Right lobe of liver (tissue), 6 donors: ENCODE measurements at regions not wholly inside any gene's neighbourhood (a gene's known extent, or its start where the extent isn't known, plus 50 kb on each side); places are given as distances from the start of the nearest gene placed in this dataset.
A peak's percentile ranks its signal among the peaks of the same experiment; 100 is the strongest.

Experiments used
- ATAC-seq, 4 donors: fragments of 200-7000 bp; cut with Tn5 transposase; one replicate each; pipeline ENCODE4 v1.9.1; 2020; ENCODE audit warnings: mild to moderate bottlenecking in 4 of 4, moderate library complexity in 4 of 4
- DNase-seq, 3 donors: peaks; one replicate each; pipeline ENCODE4 v3.0.0-alpha.2; 2020
- H3K27ac ChIP-seq, 3 donors: fragments of 200-600 bp; one replicate each; pipeline ENCODE4 v1.8.0; 2022
- H3K27me3 ChIP-seq, 2 donors: fragments of 200-600 bp; one replicate each; pipeline ENCODE4 v1.8.0; 2022
- H3K36me3 ChIP-seq, 4 donors: fragments of 200-600 bp; sonication (generic) in 1 of 4; one replicate each; pipeline versions ENCODE4 v1.5.1 to v1.8.0; 2017 to 2022; ENCODE audit warnings: control low read depth in 1 of 4
- H3K4me1 ChIP-seq, 4 donors: fragments of 200-600 bp; sonication (generic) in 1 of 4; one replicate each; pipeline versions ENCODE4 v1.5.1 to v1.8.0; 2017 to 2022; ENCODE audit warnings: control low read depth in 1 of 4
- H3K4me3 ChIP-seq, 3 donors: fragments of 200-600 bp; one replicate each; pipeline ENCODE4 v1.8.0; 2022
- H3K9me3 ChIP-seq, 4 donors: fragments of 200-600 bp; sonication (generic) in 1 of 4; one replicate each; pipeline versions ENCODE4 v1.5.1 to v1.8.0; 2017 to 2022; ENCODE audit warnings: control low read depth in 1 of 4
- CTCF ChIP-seq, 4 donors: fragments of 200-600 bp in 3 of 4; fragments of 450-650 bp in 1 of 4; IDR thresholded peaks; one replicate each; pipeline versions ENCODE4 v1.5.1 to v1.8.0; 2016 to 2022; ENCODE audit warnings: antibody characterized with exemption in 4 of 4, mild to moderate bottlenecking in 2 of 4
- POLR2A ChIP-seq: fragments of 450-650 bp; IDR thresholded peaks from one replicate; pipeline ENCODE4 v1.6.1; 2017; ENCODE audit warnings: antibody characterized with exemption, mild to moderate bottlenecking
- WGBS: methylation state at CpG from one replicate; pipeline ENCODE4 v1.1.6; 2018; ENCODE audit warnings: low coverage, low lambda C conversion rate; ENCODE audit not compliant: insufficient coverage; ENCODE audit errors: missing lambda C conversion rate; 5-methylcytosine and 5-hydroxymethylcytosine counted together
- intact Hi-C, 2 donors: fragments of 100-400 bp; cut with DNase I; formaldehyde crosslinking; loops; one replicate each; pipeline versions ENCODE4 v1.11.2 to v1.14.1; 2022
- donor health status: DM: no; HTN: yes; CAD: no.
- donor health status: DM: no; HTN: no; CAD: no.
- donor health status: DM: no; HTN: no; CAD: no.
- donor health status: DM: no; HTN: yes; CAD: no.
- donor health status: DM: no; HTN: yes; CAD: no.

GRCh38 chr9:81506941-81507864 lies 182.1 kb downstream of the TLE1 start:
- intact Hi-C loops = no loop called here
- H3K36me3 ChIP-seq = no peaks in the 10 kb centered on the region
- ATAC-seq = peak in 1 of 4 donors; percentile 10
- no peak for TF ChIP-seq POLR2A
- no peak for TF ChIP-seq CTCF (IDR thresholded peaks at IDR 0.05)
- H3K4me3 ChIP-seq = no peak overlapping the region
- H3K9me3 ChIP-seq = no peaks in the 10 kb centered on the region
- peak in 1 of 3 donors; percentile 53 for DNase-seq
- H3K4me1 ChIP-seq = no peaks in the 10 kb centered on the region
- H3K27me3 ChIP-seq = no peaks in the 10 kb centered on the region
- H3K27ac ChIP-seq = no peak overlapping the region
- 75% methylated on average over 4 of the region's 32 CpGs for WGBS

GRCh38 chr9:81499594-81499993 lies 189.8 kb downstream of the TLE1 start:
- WGBS = 84% methylated on average over 2 of the region's 2 CpGs
- H3K27ac ChIP-seq = no peak overlapping the region

GRCh38 chr9:81499021-81499454 lies 190.3 kb downstream of the TLE1 start:
- no peaks in the 10 kb centered on the region for H3K4me1 ChIP-seq
- ATAC-seq (peak in 1 of 4 donors; percentile 16), DNase-seq (no peak)
- H3K9me3 ChIP-seq = no peaks in the 10 kb centered on the region
- WGBS = 27% methylated on average over 6 of the region's 6 CpGs
- H3K36me3 ChIP-seq = no peaks in the 10 kb centered on the region
- TF ChIP-seq CTCF (IDR thresholded peaks at IDR 0.05) (no peak), POLR2A (no peak)
- H3K27ac ChIP-seq = no peak overlapping the region
- no peak overlapping the region for H3K4me3 ChIP-seq
- intact Hi-C loops = no loop called here
- H3K27me3 ChIP-seq = no peaks in the 10 kb centered on the region

More at GRCh38 chr9:81499594-81499993, 189.8 kb downstream of the TLE1 start:
- no peaks in the 10 kb centered on the region for H3K36me3 ChIP-seq
- intact Hi-C loops = no loop called here
- H3K4me1 ChIP-seq = no peaks in the 10 kb centered on the region
- no peaks in the 10 kb centered on the region for H3K27me3 ChIP-seq
- no peaks in the 10 kb centered on the region for H3K9me3 ChIP-seq
- no peak for ATAC-seq
- no peak for TF ChIP-seq POLR2A
- TF ChIP-seq CTCF (IDR thresholded peaks at IDR 0.05) = no peak
- H3K4me3 ChIP-seq = no peak overlapping the region
- DNase-seq = no peak

- no peaks in the 10 kb centered on the region for H3K27me3 ChIP-seq
- H3K27ac ChIP-seq = no peak overlapping the region
- no peaks in the 10 kb centered on the region for H3K36me3 ChIP-seq
- no peaks in the 10 kb centered on the region for H3K4me1 ChIP-seq
- no peak for DNase-seq
- TF ChIP-seq POLR2A = no peak
- TF ChIP-seq CTCF (IDR thresholded peaks at IDR 0.05) = no peak
- 64% methylated on average over 4 of the region's 5 CpGs for WGBS
- no peak overlapping the region for H3K4me3 ChIP-seq
- H3K9me3 ChIP-seq = no peaks in the 10 kb centered on the region
- intact Hi-C loops = no loop called here
- ATAC-seq = no peak
These were observed 190.8 kb downstream of the TLE1 start for GRCh38 chr9:81498576-81498975.
